D721Med (cell line): ENCODE measurements at regions not wholly inside any gene's neighbourhood (a gene's known extent, or its start where the extent isn't known, plus 50 kb on each side); places are given as distances from the start of the nearest gene placed in this dataset.
"Not testable (repeated sequence)": the region's sequence is repeated elsewhere in the genome, so short reads cannot be mapped to it uniquely, and the experiment has no call there.

Source experiments
- DNase-seq: peaks from one replicate; pipeline ENCODE4 v3.0.0; 2011; ENCODE audit warnings: low spot score; ENCODE audit not compliant: insufficient read length
- FAIRE-seq: peaks from 2 replicates; lab custom pipeline; 2011; peaks lifted over from hg19 to GRCh38; lab: Jason Lieb, UNC
- CTCF ChIP-seq: IDR thresholded peaks from 2 replicates; pipeline ENCODE4 v1.5.1; 2012; ENCODE audit warnings: mild to moderate bottlenecking, control low read depth; ENCODE audit not compliant: insufficient read depth; ENCODE audit errors: missing control alignments

GRCh38 chr1:111063595-111063994, 76.3 kb downstream of the DRAM2 start:
- FAIRE-seq (no peak), DNase-seq (no peak)
- TF ChIP-seq CTCF: no peak

- no peak for FAIRE-seq
- no peak for TF ChIP-seq CTCF
These were observed 77.3 kb downstream of the DRAM2 start for GRCh38 chr1:111062624-111063023.

GRCh38 chr1:111062081-111062480, 77.8 kb downstream of the DRAM2 start:
- FAIRE-seq (no peak), DNase-seq (no peak)
- no peak for TF ChIP-seq CTCF

More at GRCh38 chr1:111062624-111063023, 77.3 kb downstream of the DRAM2 start:
- DNase-seq: no peak

- DNase-seq (no peak), FAIRE-seq (no peak)
- TF ChIP-seq CTCF: no peak
These were observed 85.2 kb downstream of the DRAM2 start for GRCh38 chr1:111054656-111055055.

- no peak for FAIRE-seq
- TF ChIP-seq CTCF: no peak
- no peak for DNase-seq
These were observed 87.6 kb downstream of the DRAM2 start for GRCh38 chr1:111052246-111052645.

- not testable (repeated sequence) for FAIRE-seq, DNase-seq
These were observed 84.5 kb upstream of the LRIF1 start for GRCh38 chr1:111048253-111048652.

GRCh38 chr1:111045033-111045722, 81.5 kb upstream of the LRIF1 start:
- TF ChIP-seq CTCF: no peak
- FAIRE-seq (no peak), DNase-seq (no peak)
